D341Med (cell line): ENCODE measurements at regions not wholly inside any gene's neighbourhood (a gene's known extent, or its start where the extent isn't known, plus 50 kb on each side); places are given as distances from the start of the nearest gene placed in this dataset.

Experiments used
- DNase-seq: peaks from one replicate; pipeline ENCODE4 v3.0.0; 2012; ENCODE audit warnings: low spot score

- no peak for DNase-seq
These were observed 172.5 kb downstream of the SMAD2 start for GRCh38 chr18:47758000-47758399.

GRCh38 chr18:47756364-47757016 is 174.0 kb downstream of the SMAD2 start:
- peak; percentile 83 for DNase-seq

GRCh38 chr18:47755102-47755456 is 175.4 kb downstream of the SMAD2 start:
- DNase-seq = no peak

- DNase-seq = peak; percentile 90
These were observed 176.0 kb downstream of the SMAD2 start for GRCh38 chr18:47754311-47755101.

GRCh38 chr18:47752796-47753645 is 177.4 kb downstream of the SMAD2 start:
- DNase-seq = no peak

GRCh38 chr18:47750889-47751423 is 179.5 kb downstream of the SMAD2 start:
- peak; percentile 20 for DNase-seq

GRCh38 chr18:47749600-47749973 is 180.9 kb downstream of the SMAD2 start:
- DNase-seq = no peak

- DNase-seq = peak; percentile 99
These were observed 181.4 kb downstream of the SMAD2 start for GRCh38 chr18:47748847-47749599.

GRCh38 chr18:47748093-47748796 is 182.2 kb downstream of the SMAD2 start:
- DNase-seq = peak; percentile 39

GRCh38 chr18:47747260-47747795 is 183.1 kb downstream of the SMAD2 start:
- DNase-seq = peak; percentile 29

GRCh38 chr18:47746615-47747014 is 183.8 kb downstream of the SMAD2 start:
- DNase-seq = peak; percentile 8

GRCh38 chr18:47745227-47745626 is 185.2 kb downstream of the SMAD2 start:
- peak; percentile 14 for DNase-seq

- no peak for DNase-seq
These were observed 192.5 kb downstream of the SMAD2 start for GRCh38 chr18:47737956-47738355.

GRCh38 chr18:47737198-47737830 is 193.1 kb downstream of the SMAD2 start:
- peak; percentile 18 for DNase-seq

GRCh38 chr18:47736376-47737140 is 193.9 kb downstream of the SMAD2 start:
- no peak for DNase-seq

GRCh38 chr18:47735041-47735702 is 195.3 kb downstream of the SMAD2 start:
- no peak for DNase-seq

GRCh38 chr18:47731276-47731675 is 199.2 kb downstream of the SMAD2 start:
- DNase-seq = no peak

- DNase-seq = no peak
These were observed 199.7 kb downstream of the SMAD2 start for GRCh38 chr18:47730795-47731194.

- no peak for DNase-seq
These were observed 201.1 kb downstream of the SMAD2 start for GRCh38 chr18:47729356-47729755.
